ENCODE measurements at regions not wholly inside any gene's neighbourhood (a gene's known extent, or its start where the extent isn't known, plus 50 kb on each side); places are given as distances from the start of the nearest gene placed in this dataset.
"Not testable (repeated sequence)": the region's sequence is repeated elsewhere in the genome, so short reads cannot be mapped to it uniquely, and the experiment has no call there.

DNA sequence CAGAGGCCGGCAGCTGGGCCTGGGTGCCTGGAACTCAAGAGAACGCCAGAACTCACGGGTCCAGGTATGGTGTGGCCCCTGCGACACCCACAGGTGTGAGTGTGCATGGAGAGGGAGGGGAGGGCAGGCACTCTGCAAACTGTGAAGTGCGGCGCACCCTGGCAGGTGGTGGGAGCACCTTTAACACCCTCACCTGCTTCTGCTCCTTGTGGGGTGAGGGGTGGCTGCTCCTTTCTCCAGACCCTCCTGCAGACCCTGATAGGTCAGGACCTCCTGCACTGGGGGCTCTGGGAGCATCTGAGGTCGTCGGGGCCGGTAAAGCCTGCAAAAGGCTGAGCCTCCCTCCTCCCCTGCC, 324.7 kb upstream of the SFSWAP start:
- no peak for DNase-seq (ENCODE audit: low read depth)
- Histone ChIP-seq H3K36me3 (ENCODE audit: control insufficient read depth, insufficient read depth, low read length) (no peaks in the 10 kb centered on the region), H3K4me3 (ENCODE audit: low read depth, low read length) (no peak overlapping the region), H3K27me3 (ENCODE audit: control insufficient read depth, insufficient read depth, low read length) (no peaks in the 10 kb centered on the region)
- TF ChIP-seq CTCF (IDR thresholded peaks at IDR 0.05; ENCODE audit: insufficient read depth, low read depth, low read length), result no peak
- POLR2A ChIA-PET, result no interaction called here
- CTCF ChIA-PET, result no interaction called here

- ChIA-PET POLR2A (no interaction called here), CTCF (no interaction called here)
- no peak for DNase-seq (ENCODE audit: low read depth)
- Histone ChIP-seq H3K4me3 (ENCODE audit: low read depth, low read length) (no peak overlapping the region), H3K27me3 (ENCODE audit: control insufficient read depth, insufficient read depth, low read length) (no peaks in the 10 kb centered on the region), H3K36me3 (ENCODE audit: control insufficient read depth, insufficient read depth, low read length) (no peaks in the 10 kb centered on the region)
- no peak for TF ChIP-seq CTCF (IDR thresholded peaks at IDR 0.05; ENCODE audit: insufficient read depth, low read depth, low read length)
Observed at GRCh38 chr12:131386781-131387180, 324.1 kb upstream of the SFSWAP start.

- POLR2A ChIA-PET, result no interaction called here
- H3K27me3 ChIP-seq (ENCODE audit: control insufficient read depth, insufficient read depth, low read length), result no peaks in the 10 kb centered on the region
- TF ChIP-seq CTCF (IDR thresholded peaks at IDR 0.05; ENCODE audit: insufficient read depth, low read depth, low read length), result no peak
- no peak overlapping the region for H3K4me3 ChIP-seq (ENCODE audit: low read depth, low read length)
- CTCF ChIA-PET, result no interaction called here
- DNase-seq (ENCODE audit: low read depth), result no peak
- H3K36me3 ChIP-seq (ENCODE audit: control insufficient read depth, insufficient read depth, low read length), result no peaks in the 10 kb centered on the region
Observed at GRCh38 chr12:131387281-131388163, 323.4 kb upstream of the SFSWAP start.

DNA sequence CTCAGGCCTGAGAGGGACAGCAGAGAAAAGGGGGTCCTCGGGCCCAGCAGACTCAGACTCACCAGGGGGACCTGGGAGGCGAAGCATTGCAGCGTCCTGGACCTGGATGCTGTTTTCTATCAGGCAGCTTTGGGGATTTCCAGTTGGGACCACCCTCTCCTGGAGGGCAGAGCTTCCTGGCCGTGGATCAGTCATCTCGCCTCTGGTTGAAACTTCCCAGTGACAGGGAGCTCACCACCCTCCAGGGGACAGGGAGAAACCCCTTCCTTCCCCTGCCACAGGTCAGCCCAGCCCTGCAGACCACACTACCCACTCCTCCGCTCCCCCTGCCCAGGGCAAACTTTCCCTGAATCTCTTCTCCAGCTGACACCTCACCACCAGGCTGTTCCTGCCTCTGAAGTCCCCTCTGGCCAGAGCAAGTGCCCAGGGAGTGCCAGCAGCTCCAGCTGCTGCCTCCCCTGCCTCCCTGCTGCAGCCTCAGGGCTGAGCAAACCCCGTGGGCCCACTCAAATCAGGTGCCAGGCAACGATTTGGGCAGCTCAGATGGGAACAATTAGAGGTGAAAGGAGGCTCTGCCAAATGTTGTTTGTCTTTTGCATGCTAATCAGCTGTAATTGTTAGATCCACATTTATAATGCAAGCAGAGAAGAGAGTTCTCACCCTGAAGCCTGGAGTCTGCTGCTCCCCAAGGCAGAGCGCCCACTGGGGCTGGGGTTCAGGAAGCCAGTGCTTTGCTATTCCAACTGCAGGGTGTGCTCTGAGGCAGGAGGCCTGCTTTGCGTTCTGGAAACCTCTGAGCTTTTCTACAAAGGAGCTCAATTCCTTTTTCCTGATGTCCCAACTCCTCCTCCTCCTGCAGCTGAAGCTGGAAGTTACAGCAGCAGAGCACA, 322.5 kb upstream of the SFSWAP start:
- POLR2A ChIA-PET; DNase-seq (ENCODE audit: low read depth); CTCF ChIA-PET; H3K36me3 ChIP-seq (ENCODE audit: control insufficient read depth, insufficient read depth, low read length); H3K4me3 ChIP-seq (ENCODE audit: low read depth, low read length); H3K27me3 ChIP-seq (ENCODE audit: control insufficient read depth, insufficient read depth, low read length): not testable (repeated sequence)

DNA sequence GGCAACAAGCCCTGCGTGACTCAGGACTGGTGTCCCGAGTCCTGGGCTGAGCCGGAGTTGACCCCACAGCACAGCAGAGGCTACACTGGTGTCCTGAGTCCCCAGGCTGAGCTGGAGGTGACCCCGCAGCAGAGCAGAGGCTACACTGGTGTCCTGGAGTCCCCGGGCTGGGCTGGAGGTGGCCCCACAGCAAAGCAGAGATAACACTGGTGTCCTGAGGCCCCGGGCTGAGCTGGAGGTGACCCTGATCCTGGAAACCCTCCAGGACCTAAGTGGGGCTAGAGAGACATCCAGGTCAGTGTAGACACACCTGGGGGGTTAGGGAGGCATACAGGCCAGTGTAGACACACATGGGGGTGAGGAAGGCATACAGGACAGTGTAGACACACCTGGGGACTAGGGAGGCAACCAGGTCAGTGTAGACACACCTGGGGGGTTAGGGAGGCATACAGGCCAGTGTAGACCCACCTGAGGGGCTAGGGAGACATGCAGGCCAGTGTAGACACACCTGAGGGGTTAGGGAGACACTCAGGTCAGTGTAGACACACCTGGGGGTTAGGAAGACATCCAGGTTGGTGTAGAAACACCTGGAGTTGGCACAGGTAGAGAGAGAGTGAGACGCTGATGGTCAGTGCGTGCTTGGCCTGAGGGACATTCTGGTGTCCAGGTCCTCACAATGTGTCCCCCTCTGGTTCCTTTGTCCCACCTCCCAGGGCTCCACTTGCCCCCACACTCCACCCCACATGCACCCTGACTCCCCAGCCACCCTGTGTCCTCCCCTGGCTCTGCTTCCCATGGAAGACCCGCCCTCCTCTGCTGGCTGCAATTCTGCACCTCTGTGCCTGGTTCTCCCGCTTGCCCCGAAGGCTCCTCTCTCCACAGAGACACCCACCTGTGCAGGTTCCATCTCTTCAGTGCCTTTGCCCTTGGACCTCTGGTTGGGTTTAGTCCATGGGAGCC, 321.6 kb upstream of the SFSWAP start:
- Histone ChIP-seq H3K27me3 (ENCODE audit: control insufficient read depth, insufficient read depth, low read length) (no peaks in the 10 kb centered on the region), H3K36me3 (ENCODE audit: control insufficient read depth, insufficient read depth, low read length) (no peaks in the 10 kb centered on the region), H3K4me3 (ENCODE audit: low read depth, low read length) (no peak overlapping the region)
- no peak for TF ChIP-seq CTCF (IDR thresholded peaks at IDR 0.05; ENCODE audit: insufficient read depth, low read depth, low read length)
- ChIA-PET POLR2A (no interaction called here), CTCF (no interaction called here)
- no peak for DNase-seq (ENCODE audit: low read depth)
